Hepatocyte (in vitro differentiated cells): ENCODE measurements at regions not wholly inside any gene's neighbourhood (a gene's known extent, or its start where the extent isn't known, plus 50 kb on each side); places are given as distances from the start of the nearest gene placed in this dataset.

Source experiments
- DNase-seq: peaks from one replicate; pipeline ENCODE4 v3.0.0-alpha.2; 2016; ENCODE audit warnings: low spot score
- H2AFZ ChIP-seq: fragments of 200-600 bp; sonication (generic); 2 replicates; pipeline ENCODE4 v1.6.0; 2016; ENCODE audit warnings: antibody characterized with exemption, mild to moderate bottlenecking
- H3K27ac ChIP-seq: fragments of 200-600 bp; sonication (generic); 2 replicates; pipeline ENCODE4 v1.5.1; 2016; ENCODE audit warnings: mild to moderate bottlenecking
- H3K27me3 ChIP-seq: fragments of 200-600 bp; sonication (generic); 2 replicates; pipeline ENCODE4 v1.6.1; 2016
- H3K36me3 ChIP-seq: fragments of 200-600 bp; sonication (generic); replicated peaks from 2 replicates; pipeline ENCODE4 v1.5.1; 2016; ENCODE audit warnings: low read depth; ENCODE audit not compliant: insufficient read depth
- H3K4me1 ChIP-seq: fragments of 200-600 bp; sonication (generic); 2 replicates; pipeline ENCODE4 v1.5.1; 2016; ENCODE audit warnings: mild to moderate bottlenecking, moderate library complexity; ENCODE audit not compliant: insufficient read depth
- H3K4me2 ChIP-seq: fragments of 200-600 bp; sonication (generic); 2 replicates; pipeline ENCODE4 v1.6.0; 2016
- H3K4me3 ChIP-seq: fragments of 200-600 bp; sonication (generic); 2 replicates; pipeline ENCODE4 v1.5.1; 2016; ENCODE audit warnings: mild to moderate bottlenecking
- H3K79me2 ChIP-seq: fragments of 200-600 bp; sonication (generic); 2 replicates; pipeline ENCODE4 v1.6.0; 2017; ENCODE audit warnings: mild to moderate bottlenecking
- H3K9me2 ChIP-seq: fragments of 200-600 bp; sonication (generic); replicated peaks from 2 replicates; pipeline ENCODE4 v1.6.0; 2017; ENCODE audit warnings: mild to moderate bottlenecking; ENCODE audit not compliant: insufficient read depth
- H3K9me3 ChIP-seq: fragments of 200-600 bp; sonication (generic); 2 replicates; pipeline ENCODE4 v1.5.1; 2016; ENCODE audit warnings: low read depth, mild to moderate bottlenecking
- H4K20me1 ChIP-seq: fragments of 200-600 bp; sonication (generic); 2 replicates; pipeline ENCODE4 v1.6.0; 2016; ENCODE audit warnings: mild to moderate bottlenecking; ENCODE audit not compliant: insufficient read depth, poor library complexity, severe bottlenecking
- EZH2 ChIP-seq: fragments of 200-600 bp; sonication (generic); IDR thresholded peaks from 2 replicates; pipeline ENCODE4 v1.6.1; 2016; ENCODE audit warnings: antibody characterized with exemption, mild to moderate bottlenecking, borderline replicate concordance
- EZH2phosphoT487 ChIP-seq: fragments of 200-600 bp; sonication (generic); IDR thresholded peaks from one replicate; pipeline ENCODE4 v1.6.1; 2018; ENCODE audit warnings: antibody characterized with exemption, mild to moderate bottlenecking, low read depth, moderate library complexity; ENCODE audit not compliant: unreplicated experiment, severe bottlenecking
- WGBS: methylation state at CpG from one replicate; pipeline ENCODE4 v1.1.6; 2016; ENCODE audit warnings: low lambda C conversion rate; ENCODE audit errors: missing lambda C conversion rate; 5-methylcytosine and 5-hydroxymethylcytosine counted together
- TF ChIP-seq, protein P1 (sequence below): fragments of 200-600 bp; sonication (generic); IDR thresholded peaks from 2 replicates; pipeline ENCODE4 v1.5.1; 2016; ENCODE audit warnings: antibody characterized with exemption, mild to moderate bottlenecking; ENCODE audit not compliant: poor library complexity

DNA sequence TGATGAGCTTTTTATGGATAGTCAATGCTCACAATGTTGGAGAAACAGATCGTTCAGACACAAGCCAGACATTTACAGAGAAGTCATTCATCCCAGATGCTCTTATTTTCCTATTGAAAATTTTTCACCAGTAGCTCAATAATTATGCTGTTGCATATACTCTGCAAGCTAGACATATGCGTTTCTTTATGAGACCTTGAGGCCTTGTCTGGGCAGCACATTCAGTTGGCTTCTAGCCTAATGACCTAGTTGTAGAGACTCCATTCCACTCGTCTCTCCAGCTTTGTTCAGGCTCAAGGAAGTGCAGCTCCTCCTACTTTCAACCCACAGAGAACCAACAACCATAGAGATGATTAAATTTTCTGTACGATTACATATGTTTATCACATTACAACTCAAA lies 237.7 kb downstream of the MZT1 start:
- Histone ChIP-seq H3K9me3 (no peaks in the 10 kb centered on the region), H3K27ac (no peak overlapping the region), H3K9me2 (no peaks in the 10 kb centered on the region), H3K27me3 (no peaks in the 10 kb centered on the region), H3K36me3 (no peaks in the 10 kb centered on the region), H4K20me1 (no peaks in the 10 kb centered on the region), H3K4me2 (no peak overlapping the region), H3K79me2 (no peaks in the 10 kb centered on the region), H3K4me3 (no peak overlapping the region), H2AFZ (no peak overlapping the region), H3K4me1 (no peaks in the 10 kb centered on the region)
- TF ChIP-seq, protein P1, sequence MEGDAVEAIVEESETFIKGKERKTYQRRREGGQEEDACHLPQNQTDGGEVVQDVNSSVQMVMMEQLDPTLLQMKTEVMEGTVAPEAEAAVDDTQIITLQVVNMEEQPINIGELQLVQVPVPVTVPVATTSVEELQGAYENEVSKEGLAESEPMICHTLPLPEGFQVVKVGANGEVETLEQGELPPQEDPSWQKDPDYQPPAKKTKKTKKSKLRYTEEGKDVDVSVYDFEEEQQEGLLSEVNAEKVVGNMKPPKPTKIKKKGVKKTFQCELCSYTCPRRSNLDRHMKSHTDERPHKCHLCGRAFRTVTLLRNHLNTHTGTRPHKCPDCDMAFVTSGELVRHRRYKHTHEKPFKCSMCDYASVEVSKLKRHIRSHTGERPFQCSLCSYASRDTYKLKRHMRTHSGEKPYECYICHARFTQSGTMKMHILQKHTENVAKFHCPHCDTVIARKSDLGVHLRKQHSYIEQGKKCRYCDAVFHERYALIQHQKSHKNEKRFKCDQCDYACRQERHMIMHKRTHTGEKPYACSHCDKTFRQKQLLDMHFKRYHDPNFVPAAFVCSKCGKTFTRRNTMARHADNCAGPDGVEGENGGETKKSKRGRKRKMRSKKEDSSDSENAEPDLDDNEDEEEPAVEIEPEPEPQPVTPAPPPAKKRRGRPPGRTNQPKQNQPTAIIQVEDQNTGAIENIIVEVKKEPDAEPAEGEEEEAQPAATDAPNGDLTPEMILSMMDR = no peak
- TF ChIP-seq EZH2 = no peak
- no peak for TF ChIP-seq EZH2phosphoT487
- 88% methylated on average over 4 of the region's 4 CpGs for WGBS
- no peak for DNase-seq

DNA sequence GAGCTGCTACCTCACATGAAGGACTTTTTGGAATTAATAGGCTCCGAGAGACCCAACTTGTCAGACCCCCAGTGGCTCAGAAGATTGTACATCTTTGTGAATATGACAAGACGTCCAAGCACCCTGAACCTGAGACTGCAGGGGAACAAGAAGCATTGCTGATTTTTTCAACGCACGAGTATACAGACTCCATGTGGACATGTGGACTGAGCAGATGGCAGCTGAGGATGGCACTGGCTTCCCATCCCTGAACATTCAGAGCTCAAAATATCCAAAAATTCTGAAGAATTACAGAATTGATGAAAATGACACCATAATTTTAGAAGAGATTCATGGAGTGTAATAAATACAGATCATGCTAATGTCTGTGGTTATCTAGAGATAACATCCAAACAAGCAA lies 254.1 kb downstream of the MZT1 start:
- no peak overlapping the region for H3K4me3 ChIP-seq
- H3K36me3 ChIP-seq = no peaks in the 10 kb centered on the region
- H3K9me3 ChIP-seq = no peaks in the 10 kb centered on the region
- TF ChIP-seq, protein P1 = no peak
- TF ChIP-seq EZH2 (no peak), EZH2phosphoT487 (no peak)
- WGBS = 86% methylated on average over 4 of the region's 4 CpGs
- no peaks in the 10 kb centered on the region for H3K27me3 ChIP-seq
- no peak overlapping the region for H3K27ac ChIP-seq
- H2AFZ ChIP-seq = no peak overlapping the region
- H3K4me2 ChIP-seq = no peak overlapping the region
- no peaks in the 10 kb centered on the region for H3K79me2 ChIP-seq
- H3K4me1 ChIP-seq = no peaks in the 10 kb centered on the region
- H3K9me2 ChIP-seq = no peaks in the 10 kb centered on the region
- no peaks in the 10 kb centered on the region for H4K20me1 ChIP-seq
- no peak for DNase-seq

DNA sequence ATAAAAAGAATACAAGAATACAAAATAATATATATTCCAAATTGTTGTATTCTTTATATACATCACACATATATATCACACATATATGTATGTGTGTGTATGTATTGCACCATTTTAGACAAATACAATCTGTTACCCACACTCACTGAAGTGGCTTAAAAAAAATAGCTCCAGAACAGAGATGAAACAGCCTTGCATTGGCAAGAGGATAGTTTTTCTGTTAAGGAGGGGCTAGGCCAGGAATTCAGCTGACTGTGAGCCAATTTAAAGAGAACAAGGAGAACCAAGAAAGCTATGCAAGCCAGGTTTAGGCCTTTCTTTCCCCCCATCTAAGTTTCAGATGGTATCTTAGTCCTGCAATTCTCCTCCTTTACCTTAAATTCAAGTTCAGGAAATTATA lies 257.5 kb downstream of the MZT1 start:
- TF ChIP-seq EZH2 (no peak), EZH2phosphoT487 (no peak)
- TF ChIP-seq, protein P1 = no peak
- Histone ChIP-seq H3K4me2 (no peak overlapping the region), H3K79me2 (no peaks in the 10 kb centered on the region), H3K27ac (no peak overlapping the region), H3K4me3 (no peak overlapping the region), H4K20me1 (no peaks in the 10 kb centered on the region), H3K36me3 (no peaks in the 10 kb centered on the region), H3K4me1 (no peaks in the 10 kb centered on the region), H3K9me3 (no peaks in the 10 kb centered on the region), H3K9me2 (no peaks in the 10 kb centered on the region), H2AFZ (no peak overlapping the region), H3K27me3 (no peaks in the 10 kb centered on the region)
- no peak for DNase-seq

DNA sequence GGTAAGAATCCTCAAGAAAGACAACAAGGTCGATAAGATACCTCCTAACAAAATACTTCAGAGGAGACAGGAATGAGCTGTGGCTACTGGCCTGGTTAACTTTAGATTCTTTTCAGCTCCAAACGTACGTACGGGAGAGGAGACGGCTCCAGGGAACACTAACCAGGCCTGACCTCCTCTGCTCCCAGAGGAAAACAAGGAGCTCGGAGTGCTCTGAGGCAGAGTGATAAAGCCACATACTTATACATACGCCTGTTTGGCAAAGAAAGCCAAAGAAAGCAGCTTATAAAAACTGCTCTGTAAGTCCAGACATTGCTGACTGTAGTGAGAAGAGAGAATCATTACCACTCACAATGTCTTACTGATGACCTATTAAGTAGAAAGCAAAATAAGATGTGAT lies 263.9 kb downstream of the MZT1 start:
- Histone ChIP-seq H3K4me1 (peaks cover 16% of the 10 kb centered on the region), H4K20me1 (no peaks in the 10 kb centered on the region), H3K4me2 (peak overlapping the region; percentile 40), H3K27me3 (no peaks in the 10 kb centered on the region), H3K27ac (peak overlapping the region; percentile 17), H3K79me2 (no peaks in the 10 kb centered on the region), H3K9me2 (no peaks in the 10 kb centered on the region), H3K9me3 (no peaks in the 10 kb centered on the region), H3K4me3 (no peak overlapping the region), H2AFZ (peak overlapping the region; percentile 19), H3K36me3 (no peaks in the 10 kb centered on the region)
- TF ChIP-seq EZH2phosphoT487 = no peak
- TF ChIP-seq, protein P1 = no peak
- no peak for TF ChIP-seq EZH2
- WGBS = 23% methylated on average over 7 of the region's 7 CpGs
- DNase-seq = peak; percentile 43
